Central memory CD8-positive, alpha-beta T cell (primary cell): ENCODE measurements at regions not wholly inside any gene's neighbourhood (a gene's known extent, or its start where the extent isn't known, plus 50 kb on each side); places are given as distances from the start of the nearest gene placed in this dataset.
"Not testable (repeated sequence)": the region's sequence is repeated elsewhere in the genome, so short reads cannot be mapped to it uniquely, and the experiment has no call there.

ENCODE experiments used
- ATAC-seq: fragments of 150-1000 bp; cut with Tn5 transposase; replicated peaks from 2 replicates; pipeline ENCODE4 v1.10.0; 2022; ENCODE audit warnings: mild to moderate bottlenecking, moderate FRiP score, moderate number of reproducible peaks; ENCODE audit not compliant: poor library complexity, severe bottlenecking; ENCODE audit errors: extremely low read depth
- DNase-seq, 2 donors: peaks; one replicate each; pipeline ENCODE4 v3.0.0; 2021; ENCODE audit warnings: low spot score in 2 of 2
- H3K27ac Mint-ChIP-seq: one replicate; pipeline ENCODE4 v1.8.0; 2022; ENCODE audit warnings: low read depth, mild to moderate bottlenecking, moderate library complexity, mixed read lengths
- H3K27me3 Mint-ChIP-seq: one replicate; pipeline ENCODE4 v1.8.0; 2022; ENCODE audit warnings: mixed read lengths
- H3K36me3 Mint-ChIP-seq: one replicate; pipeline ENCODE4 v1.8.0; 2022; ENCODE audit warnings: mild to moderate bottlenecking, moderate library complexity, mixed read lengths; ENCODE audit not compliant: insufficient read depth
- H3K4me1 Mint-ChIP-seq: one replicate; pipeline ENCODE4 v1.8.0; 2022; ENCODE audit warnings: mixed read lengths
- H3K4me3 Mint-ChIP-seq: one replicate; pipeline ENCODE4 v1.8.0; 2022; ENCODE audit warnings: mild to moderate bottlenecking, moderate library complexity, mixed read lengths
- H3K9me3 Mint-ChIP-seq: one replicate; pipeline ENCODE4 v1.8.0; 2022; ENCODE audit warnings: mixed read lengths

DNA sequence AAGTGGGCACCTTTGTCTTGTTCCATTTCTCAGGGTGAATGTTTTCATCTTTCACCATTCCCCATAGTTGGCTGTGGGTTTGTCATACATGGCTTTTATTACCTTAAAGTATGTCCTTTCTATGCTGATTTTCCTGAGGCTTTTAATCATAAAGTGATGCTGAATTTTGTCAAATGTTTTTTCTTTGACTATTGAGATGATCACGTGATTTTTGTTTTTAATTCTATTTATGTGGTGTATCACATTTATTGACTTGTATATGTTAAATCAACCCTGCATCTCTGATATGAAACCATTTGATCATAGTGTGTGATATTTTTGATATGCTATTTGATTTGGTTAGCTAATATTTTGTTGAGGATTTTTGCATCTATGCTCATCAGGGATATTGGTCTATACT is 216.4 kb upstream of the FAT3 start:
- Mint-ChIP-seq H3K27ac (no peak overlapping the region), H3K9me3 (peaks cover 14% of the 10 kb centered on the region), H3K4me3 (no peak overlapping the region), H3K4me1 (no peaks in the 10 kb centered on the region), H3K27me3 (no peaks in the 10 kb centered on the region), H3K36me3 (peaks cover 1% of the 10 kb centered on the region)
- DNase-seq, result no peak
- no peak for ATAC-seq

DNA sequence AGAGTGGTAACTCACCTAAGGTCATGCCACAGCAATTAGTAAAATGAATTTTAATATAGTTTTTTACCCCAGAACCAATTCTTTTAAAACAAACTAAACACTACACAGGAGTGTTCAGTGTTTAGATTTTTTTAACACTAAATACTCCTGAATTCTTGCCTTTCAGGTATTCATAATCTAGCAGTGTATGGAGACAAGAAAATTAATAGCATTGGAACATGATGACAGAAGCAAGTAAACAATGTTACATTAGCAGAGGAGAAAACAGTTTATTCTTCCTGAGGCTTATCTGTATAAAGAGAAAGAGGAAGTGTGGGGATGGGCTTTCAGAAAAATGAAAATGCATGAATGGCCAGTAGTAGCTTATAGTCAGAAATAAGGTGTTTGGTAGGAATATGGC is 222.1 kb upstream of the FAT3 start:
- no peaks in the 10 kb centered on the region for H3K36me3 Mint-ChIP-seq
- H3K9me3 Mint-ChIP-seq, result peaks cover 6% of the 10 kb centered on the region
- ATAC-seq, result no peak
- H3K27ac Mint-ChIP-seq, result no peak overlapping the region
- H3K4me3 Mint-ChIP-seq, result no peak overlapping the region
- no peaks in the 10 kb centered on the region for H3K4me1 Mint-ChIP-seq
- no peaks in the 10 kb centered on the region for H3K27me3 Mint-ChIP-seq
- DNase-seq, result no peak

DNA sequence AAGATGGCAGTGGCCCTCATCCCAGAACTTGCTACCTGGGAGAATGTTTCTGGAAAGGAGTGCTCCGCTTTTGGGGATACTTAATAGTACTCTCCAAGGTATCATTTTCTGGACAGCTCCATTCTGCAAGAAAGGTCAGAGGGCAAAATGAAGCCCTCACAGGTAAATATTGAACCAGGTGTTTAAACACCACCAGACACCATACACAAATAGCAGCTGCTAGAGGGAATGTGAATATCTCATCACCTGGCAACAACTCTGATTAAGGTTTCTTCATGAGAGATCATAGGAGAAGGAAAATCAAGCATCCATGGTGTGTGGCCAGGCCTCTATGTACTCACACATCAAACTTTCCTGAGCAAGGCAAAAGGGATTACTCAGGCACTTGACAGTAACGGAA is 226.1 kb upstream of the FAT3 start:
- H3K9me3 Mint-ChIP-seq, result peaks cover 16% of the 10 kb centered on the region
- no peak overlapping the region for H3K4me3 Mint-ChIP-seq
- H3K36me3 Mint-ChIP-seq, result no peaks in the 10 kb centered on the region
- no peaks in the 10 kb centered on the region for H3K27me3 Mint-ChIP-seq
- DNase-seq (no peak), ATAC-seq (no peak)
- no peaks in the 10 kb centered on the region for H3K4me1 Mint-ChIP-seq
- H3K27ac Mint-ChIP-seq, result no peak overlapping the region

DNA sequence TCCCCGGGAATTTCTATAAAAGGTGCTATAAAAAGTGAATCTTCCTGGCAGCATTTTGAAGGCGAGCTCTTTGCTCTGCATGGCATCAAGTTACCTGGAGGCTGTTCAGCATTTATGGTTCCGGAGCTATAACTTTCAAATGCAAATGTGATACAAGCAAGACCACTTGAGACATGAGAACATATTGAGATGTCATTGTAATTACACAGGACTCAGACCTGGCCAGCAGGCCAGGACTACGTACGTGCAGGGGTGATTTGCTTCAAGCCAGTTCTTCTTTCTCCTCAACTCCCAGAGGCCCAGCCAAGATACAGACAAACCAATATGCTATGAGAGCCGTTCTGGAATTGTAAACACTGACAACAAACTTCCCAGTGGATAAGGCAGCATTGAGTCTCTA is 227.4 kb upstream of the FAT3 start:
- Mint-ChIP-seq H3K27ac (no peak overlapping the region), H3K4me3 (no peak overlapping the region), H3K27me3 (no peaks in the 10 kb centered on the region), H3K4me1 (no peaks in the 10 kb centered on the region), H3K36me3 (no peaks in the 10 kb centered on the region), H3K9me3 (peaks cover 16% of the 10 kb centered on the region)
- ATAC-seq (no peak), DNase-seq (no peak)

DNA sequence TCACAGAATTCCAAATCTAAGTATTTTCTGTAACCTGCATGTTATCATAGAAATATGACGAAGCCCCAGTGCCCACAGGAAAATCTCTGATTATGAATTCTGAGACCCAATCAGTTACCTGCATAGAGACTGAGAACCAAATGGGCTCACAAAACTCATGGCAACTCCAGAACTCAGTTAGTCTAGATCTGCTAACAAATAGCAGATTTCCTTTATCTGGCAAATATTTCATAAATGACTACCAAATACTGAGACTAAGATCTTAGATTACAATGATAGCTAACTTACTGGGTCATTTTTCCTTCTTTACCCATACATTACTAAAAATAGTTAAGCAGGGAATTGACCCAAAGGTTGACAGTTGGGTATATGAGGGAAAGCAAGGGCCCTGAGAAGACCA is 228.1 kb upstream of the FAT3 start:
- peaks cover 16% of the 10 kb centered on the region for H3K9me3 Mint-ChIP-seq
- H3K4me3 Mint-ChIP-seq, result no peak overlapping the region
- DNase-seq (no peak), ATAC-seq (no peak)
- H3K27me3 Mint-ChIP-seq, result no peaks in the 10 kb centered on the region
- no peak overlapping the region for H3K27ac Mint-ChIP-seq
- H3K4me1 Mint-ChIP-seq, result no peaks in the 10 kb centered on the region
- H3K36me3 Mint-ChIP-seq, result no peaks in the 10 kb centered on the region

DNA sequence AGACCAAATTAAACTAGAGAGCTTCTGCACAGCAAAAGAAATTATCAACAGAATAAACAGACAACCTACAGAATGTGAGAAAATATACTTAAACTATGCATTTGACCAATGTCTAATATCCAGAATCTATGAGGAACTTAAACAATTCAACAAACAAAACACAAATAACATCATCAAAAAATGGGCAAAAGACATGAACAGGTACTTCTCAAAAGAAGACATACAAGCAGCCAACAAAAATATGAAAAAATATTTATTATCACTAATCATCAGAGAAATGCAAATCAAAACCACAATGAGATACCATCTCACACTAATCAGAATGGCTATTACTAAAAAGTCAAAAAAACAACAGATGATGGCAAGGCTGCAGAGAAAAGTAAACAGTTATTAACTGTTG is 236.2 kb upstream of the FAT3 start:
- not testable (repeated sequence) for H3K4me1 Mint-ChIP-seq, H3K36me3 Mint-ChIP-seq, H3K27me3 Mint-ChIP-seq, H3K4me3 Mint-ChIP-seq, ATAC-seq, DNase-seq, H3K27ac Mint-ChIP-seq
- peaks cover 28% of the 10 kb centered on the region for H3K9me3 Mint-ChIP-seq

DNA sequence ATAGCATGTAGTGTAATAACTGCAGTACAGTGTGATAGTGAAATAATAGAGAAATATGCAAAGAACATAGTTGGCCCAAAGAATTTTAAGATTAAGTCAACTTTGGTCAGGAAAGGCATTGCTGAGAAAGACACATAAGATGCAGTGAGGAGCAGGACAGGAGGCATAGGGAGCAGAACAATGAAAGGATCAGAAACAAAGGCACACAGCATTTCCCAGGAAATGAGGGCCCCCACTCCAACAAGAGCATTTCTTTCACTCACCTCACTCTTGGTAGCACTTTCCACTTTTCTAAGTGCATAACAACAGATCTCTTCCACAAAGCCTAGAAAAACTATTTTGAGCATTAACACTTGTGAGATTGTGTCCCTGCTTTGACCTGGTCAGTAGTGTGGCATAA is 238.4 kb upstream of the FAT3 start:
- DNase-seq (no peak), ATAC-seq (no peak)
- Mint-ChIP-seq H3K36me3 (no peaks in the 10 kb centered on the region), H3K9me3 (peaks cover 32% of the 10 kb centered on the region), H3K27me3 (no peaks in the 10 kb centered on the region), H3K4me1 (no peaks in the 10 kb centered on the region), H3K27ac (no peak overlapping the region), H3K4me3 (no peak overlapping the region)

DNA sequence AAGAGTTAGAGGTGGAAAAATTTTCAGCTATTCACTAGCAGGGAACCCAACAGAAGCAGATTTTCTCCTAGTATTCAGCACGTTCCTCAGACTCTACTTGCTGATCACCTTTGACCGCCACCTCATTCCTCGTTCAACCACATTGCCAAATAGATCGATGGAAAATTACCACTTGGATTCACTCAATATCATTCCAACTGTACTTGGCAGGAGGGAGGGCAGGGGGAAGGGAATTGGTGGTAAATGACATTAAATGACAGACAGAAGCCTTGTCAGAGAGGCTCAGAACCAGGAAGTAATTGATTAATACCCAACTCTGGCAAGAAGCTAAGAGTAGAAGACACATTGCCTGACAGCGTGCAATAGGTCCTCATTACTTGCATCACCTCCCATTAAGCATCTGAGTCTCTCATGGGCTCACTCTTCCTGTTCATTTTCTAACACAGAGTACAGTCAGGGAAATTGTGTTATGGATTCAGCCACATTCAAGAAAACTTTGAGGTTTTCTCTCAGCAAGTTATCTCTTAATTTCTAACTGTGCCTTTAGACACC is 240.5 kb upstream of the FAT3 start:
- peaks cover 31% of the 10 kb centered on the region for H3K9me3 Mint-ChIP-seq
- no peaks in the 10 kb centered on the region for H3K36me3 Mint-ChIP-seq
- no peak for DNase-seq

DNA sequence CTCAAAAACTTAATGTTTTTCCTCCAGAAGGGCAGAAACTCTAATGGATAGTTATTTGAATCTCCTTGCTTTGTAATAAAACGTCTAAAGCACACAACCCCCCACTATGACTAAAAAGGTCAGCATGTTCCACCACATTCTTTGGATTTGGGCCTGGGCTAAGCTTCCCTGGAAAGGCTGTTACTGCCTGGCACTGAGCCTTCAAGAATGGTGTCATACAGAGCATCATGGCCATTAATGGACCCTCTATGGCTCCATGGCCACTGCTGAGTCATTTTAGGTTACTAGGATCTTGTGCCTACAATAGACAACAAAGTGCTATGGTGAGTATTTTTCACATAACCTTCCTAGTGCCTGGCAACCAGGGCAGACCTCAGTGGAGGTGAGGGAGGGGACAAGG is 242.6 kb upstream of the FAT3 start:
- H3K4me3 Mint-ChIP-seq, result no peak overlapping the region
- DNase-seq (no peak), ATAC-seq (no peak)
- no peaks in the 10 kb centered on the region for H3K4me1 Mint-ChIP-seq
- H3K27ac Mint-ChIP-seq, result no peak overlapping the region
- no peaks in the 10 kb centered on the region for H3K27me3 Mint-ChIP-seq
- no peaks in the 10 kb centered on the region for H3K36me3 Mint-ChIP-seq
- H3K9me3 Mint-ChIP-seq, result peaks cover 30% of the 10 kb centered on the region

More for the DNA sequence above, 240.5 kb upstream of the FAT3 start:
- H3K27me3 Mint-ChIP-seq, result no peaks in the 10 kb centered on the region
- no peak for ATAC-seq
- H3K4me3 Mint-ChIP-seq, result no peak overlapping the region
- H3K4me1 Mint-ChIP-seq, result no peaks in the 10 kb centered on the region
- no peak overlapping the region for H3K27ac Mint-ChIP-seq

DNA sequence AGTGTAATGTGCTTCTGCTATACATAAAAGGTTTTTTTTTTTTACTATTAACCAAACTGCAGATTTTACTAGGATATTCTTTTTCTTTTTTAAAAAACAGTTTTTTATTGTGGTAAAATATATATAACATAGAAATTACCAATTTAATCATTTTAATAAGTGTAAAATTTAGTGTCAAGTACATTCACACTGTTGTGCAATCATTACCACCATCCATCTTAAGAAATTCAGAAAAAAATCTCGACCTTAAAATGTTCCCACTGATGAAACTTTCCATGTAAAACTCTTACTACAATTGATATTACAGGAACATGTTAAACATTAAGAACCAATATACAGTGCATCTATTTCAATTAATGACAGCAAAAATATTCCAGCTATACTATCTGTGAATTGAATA is 244.8 kb upstream of the FAT3 start:
- ATAC-seq (no peak), DNase-seq (no peak)
- H3K4me1 Mint-ChIP-seq, result no peaks in the 10 kb centered on the region
- H3K4me3 Mint-ChIP-seq, result no peak overlapping the region
- no peaks in the 10 kb centered on the region for H3K36me3 Mint-ChIP-seq
- peaks cover 18% of the 10 kb centered on the region for H3K9me3 Mint-ChIP-seq
- no peak overlapping the region for H3K27ac Mint-ChIP-seq
- no peaks in the 10 kb centered on the region for H3K27me3 Mint-ChIP-seq

DNA sequence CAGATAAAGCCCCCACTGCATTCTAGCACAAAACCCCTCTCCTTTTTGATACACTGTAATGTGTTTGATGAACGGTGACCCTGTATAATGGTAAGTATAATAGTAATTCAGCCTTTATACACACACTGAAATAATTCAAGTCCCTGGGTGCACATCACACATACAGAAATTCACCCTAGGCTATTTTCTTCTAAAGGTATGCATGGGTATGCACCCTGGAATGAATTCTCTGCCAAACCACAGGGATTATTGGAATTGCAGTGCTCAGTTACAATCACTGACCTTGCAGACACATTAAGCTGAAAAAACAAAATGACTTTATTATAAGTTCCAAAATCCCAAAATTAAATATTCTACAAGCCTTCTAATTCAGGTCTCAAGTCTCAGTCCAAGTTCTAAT is 245.9 kb upstream of the FAT3 start:
- Mint-ChIP-seq H3K27ac (no peak overlapping the region), H3K27me3 (no peaks in the 10 kb centered on the region), H3K9me3 (peaks cover 18% of the 10 kb centered on the region), H3K4me3 (no peak overlapping the region), H3K36me3 (no peaks in the 10 kb centered on the region), H3K4me1 (no peaks in the 10 kb centered on the region)
- DNase-seq (no peak), ATAC-seq (no peak)

DNA sequence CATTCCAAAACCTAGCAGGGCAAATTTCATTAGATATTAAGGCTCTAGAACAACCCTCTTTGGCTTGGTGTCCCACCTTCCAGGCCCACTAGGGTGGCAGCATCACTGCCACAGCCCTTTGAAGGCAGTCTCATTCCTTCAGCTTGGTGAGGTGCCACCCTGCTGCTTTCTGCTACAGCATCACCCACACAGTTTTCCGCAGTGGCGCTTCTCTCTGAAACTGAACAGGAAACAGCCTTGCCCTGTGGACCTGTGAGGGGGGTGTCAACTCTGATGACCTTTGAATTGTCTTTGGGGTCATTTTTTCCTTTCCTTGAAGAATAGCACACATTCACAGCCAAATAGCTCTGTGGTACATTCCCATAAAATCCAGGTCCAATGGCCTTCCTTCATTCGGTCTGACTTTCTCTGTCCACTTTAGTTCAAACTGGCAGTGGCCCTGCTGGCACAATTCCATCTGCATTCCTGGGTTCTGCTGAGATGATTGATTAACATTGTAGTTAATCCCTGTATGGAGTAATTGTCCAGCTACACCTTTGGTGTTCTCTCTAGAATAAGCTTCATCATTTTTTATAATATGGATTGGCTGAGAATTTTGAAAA is 251.9 kb upstream of the FAT3 start:
- H3K4me3 Mint-ChIP-seq, result no peak overlapping the region
- H3K27me3 Mint-ChIP-seq, result no peaks in the 10 kb centered on the region
- DNase-seq, result no peak
- H3K4me1 Mint-ChIP-seq, result no peaks in the 10 kb centered on the region
- ATAC-seq, result no peak
- peaks cover 18% of the 10 kb centered on the region for H3K9me3 Mint-ChIP-seq
- H3K27ac Mint-ChIP-seq, result no peak overlapping the region
- H3K36me3 Mint-ChIP-seq, result no peaks in the 10 kb centered on the region

DNA sequence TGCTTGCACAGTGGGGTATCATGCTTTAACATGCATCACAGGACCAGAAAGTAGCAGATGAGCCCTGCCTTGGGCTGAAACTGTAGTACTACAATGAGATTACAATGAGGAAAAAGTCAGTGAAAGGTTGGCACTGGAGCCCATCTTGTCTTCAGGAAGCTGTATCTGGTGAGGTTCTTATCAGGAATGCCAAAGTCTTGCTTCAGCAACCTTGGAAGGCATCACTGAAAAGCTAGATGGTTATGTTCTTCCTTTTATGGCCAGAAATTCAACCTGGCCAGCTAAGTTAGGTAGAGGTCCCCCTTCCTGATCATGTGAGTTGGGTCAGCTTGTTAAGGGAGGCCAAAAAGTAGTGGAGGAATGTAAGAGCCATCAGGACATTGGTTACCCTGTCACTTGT is 254.0 kb upstream of the FAT3 start:
- Mint-ChIP-seq H3K4me3 (no peak overlapping the region), H3K36me3 (no peaks in the 10 kb centered on the region), H3K9me3 (peaks cover 18% of the 10 kb centered on the region), H3K4me1 (no peaks in the 10 kb centered on the region), H3K27ac (no peak overlapping the region), H3K27me3 (no peaks in the 10 kb centered on the region)
- DNase-seq (no peak), ATAC-seq (no peak)
